Choroid plexus epithelial cell (primary cell): ENCODE measurements at regions not wholly inside any gene's neighbourhood (a gene's known extent, or its start where the extent isn't known, plus 50 kb on each side); places are given as distances from the start of the nearest gene placed in this dataset.

Experiments used
- DNase-seq: peaks from one replicate; pipeline ENCODE4 v3.0.0-alpha.2; 2010; ENCODE audit warnings: low read depth
- H3K4me3 ChIP-seq: 2 replicates; pipeline ENCODE4 v1.5.1; 2011; ENCODE audit warnings: low read depth, mild to moderate bottlenecking, control low read depth, low read length, moderate library complexity
- TF ChIP-seq, protein P1 (sequence below): conservative IDR thresholded peaks from 2 replicates; pipeline ENCODE4 v1.5.1; 2011; ENCODE audit warnings: low read depth, mild to moderate bottlenecking, control low read depth, inconsistent platforms, low read length, moderate library complexity

DNA sequence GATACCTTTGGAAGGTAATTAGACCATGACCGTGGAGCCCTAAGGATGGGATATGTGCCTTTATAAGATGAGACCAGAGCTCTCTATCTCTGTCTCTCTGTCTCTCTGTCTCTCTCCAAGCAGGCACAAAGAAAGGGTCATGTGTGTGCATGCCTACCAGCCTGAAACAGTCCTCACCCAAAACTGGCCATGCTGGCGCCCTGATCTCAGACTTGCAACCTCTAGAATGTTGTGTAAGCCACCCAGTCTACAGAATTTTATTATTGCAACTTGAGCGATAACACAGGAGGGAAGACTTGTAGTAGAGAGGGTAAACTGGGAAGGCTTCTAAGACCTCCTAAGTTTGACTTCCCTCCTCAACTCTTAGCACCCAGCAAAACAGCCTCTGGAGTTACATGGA is 124.1 kb upstream of the SERTAD2 start:
- DNase-seq = no peak
- H3K4me3 ChIP-seq = no peak overlapping the region
- TF ChIP-seq, protein P1, sequence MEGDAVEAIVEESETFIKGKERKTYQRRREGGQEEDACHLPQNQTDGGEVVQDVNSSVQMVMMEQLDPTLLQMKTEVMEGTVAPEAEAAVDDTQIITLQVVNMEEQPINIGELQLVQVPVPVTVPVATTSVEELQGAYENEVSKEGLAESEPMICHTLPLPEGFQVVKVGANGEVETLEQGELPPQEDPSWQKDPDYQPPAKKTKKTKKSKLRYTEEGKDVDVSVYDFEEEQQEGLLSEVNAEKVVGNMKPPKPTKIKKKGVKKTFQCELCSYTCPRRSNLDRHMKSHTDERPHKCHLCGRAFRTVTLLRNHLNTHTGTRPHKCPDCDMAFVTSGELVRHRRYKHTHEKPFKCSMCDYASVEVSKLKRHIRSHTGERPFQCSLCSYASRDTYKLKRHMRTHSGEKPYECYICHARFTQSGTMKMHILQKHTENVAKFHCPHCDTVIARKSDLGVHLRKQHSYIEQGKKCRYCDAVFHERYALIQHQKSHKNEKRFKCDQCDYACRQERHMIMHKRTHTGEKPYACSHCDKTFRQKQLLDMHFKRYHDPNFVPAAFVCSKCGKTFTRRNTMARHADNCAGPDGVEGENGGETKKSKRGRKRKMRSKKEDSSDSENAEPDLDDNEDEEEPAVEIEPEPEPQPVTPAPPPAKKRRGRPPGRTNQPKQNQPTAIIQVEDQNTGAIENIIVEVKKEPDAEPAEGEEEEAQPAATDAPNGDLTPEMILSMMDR = no peak

DNA sequence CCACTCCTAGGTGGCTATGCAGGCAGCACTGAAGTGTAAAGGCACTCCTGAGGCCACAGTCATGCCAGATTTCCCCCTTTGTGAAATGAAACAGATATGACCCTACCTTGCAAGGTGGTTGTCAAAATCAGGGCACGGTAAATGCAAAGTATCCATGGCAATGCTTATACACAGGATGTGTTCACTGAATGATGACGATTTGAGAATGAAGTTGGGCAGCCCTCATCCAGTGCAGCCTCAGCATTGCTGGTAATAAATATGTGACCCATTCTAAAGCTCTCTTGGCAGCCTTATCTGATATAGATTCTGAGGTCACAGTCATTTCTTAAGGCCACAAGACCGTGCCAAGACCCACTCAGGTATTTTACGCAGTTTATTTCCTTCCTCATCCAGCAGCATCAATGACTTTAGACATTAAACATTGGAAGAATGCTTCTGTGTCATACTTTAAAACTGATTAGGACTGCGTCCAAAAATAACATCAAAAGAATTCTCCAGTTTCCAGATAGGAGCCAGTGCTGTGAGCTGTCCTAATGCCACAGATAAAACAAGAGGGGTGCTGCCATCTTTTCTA is 125.5 kb upstream of the SERTAD2 start:
- TF ChIP-seq, protein P1 = no peak
- peak; percentile 75 for DNase-seq
- H3K4me3 ChIP-seq = no peak overlapping the region

DNA sequence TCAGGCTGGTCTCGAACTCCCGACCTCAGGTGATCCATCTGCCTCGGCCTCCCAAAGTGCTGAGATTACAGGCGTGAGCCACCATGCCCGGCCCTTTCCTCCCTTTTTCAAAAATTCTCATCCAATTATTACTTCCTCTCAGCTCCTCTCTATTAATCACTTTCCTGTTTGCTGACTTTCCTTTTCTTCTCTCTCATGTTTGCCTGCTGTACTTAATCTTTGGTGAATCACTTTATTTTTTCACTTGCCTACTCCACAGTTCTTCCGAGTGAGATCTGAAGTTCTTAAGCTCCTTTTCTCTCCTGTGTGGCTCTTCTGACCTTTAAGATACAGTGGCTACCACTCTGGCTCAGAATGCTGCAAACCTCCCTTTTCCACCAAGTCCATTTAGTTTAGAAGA is 126.3 kb upstream of the SERTAD2 start:
- DNase-seq = peak; percentile 15
- H3K4me3 ChIP-seq = no peak overlapping the region
- TF ChIP-seq, protein P1 = no peak

DNA sequence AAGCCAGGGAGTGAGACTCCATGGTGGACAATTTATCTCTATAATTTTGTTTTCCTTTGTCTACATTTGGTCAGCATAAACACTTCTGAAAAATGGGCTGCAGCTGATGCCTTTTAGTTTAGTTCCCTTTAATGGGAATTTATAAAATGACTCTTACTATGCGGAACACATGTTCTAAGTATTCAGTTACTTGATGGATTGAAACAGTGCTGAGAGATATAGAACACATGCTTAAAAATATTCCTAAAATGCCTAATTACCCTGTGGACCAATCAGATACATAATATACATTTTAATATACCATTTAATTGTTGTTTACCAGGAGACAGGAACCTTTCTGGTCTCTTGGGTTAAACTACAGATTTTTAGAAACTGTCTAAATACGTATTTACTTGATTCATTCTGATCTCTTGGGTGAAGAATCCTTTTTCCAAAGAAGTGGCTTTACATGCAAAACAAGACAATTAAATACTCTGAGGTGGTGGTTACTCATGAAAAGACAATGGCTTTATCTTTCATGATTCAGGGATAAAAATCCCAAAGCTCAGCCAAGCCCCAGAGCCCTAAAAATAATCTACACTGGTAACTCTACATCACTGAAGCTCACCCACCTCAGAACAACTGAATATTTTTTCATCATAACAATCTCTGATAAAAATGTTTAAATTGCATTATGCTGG is 128.1 kb upstream of the SERTAD2 start:
- H3K4me3 ChIP-seq = no peak overlapping the region
- TF ChIP-seq, protein P1 = no peak

DNA sequence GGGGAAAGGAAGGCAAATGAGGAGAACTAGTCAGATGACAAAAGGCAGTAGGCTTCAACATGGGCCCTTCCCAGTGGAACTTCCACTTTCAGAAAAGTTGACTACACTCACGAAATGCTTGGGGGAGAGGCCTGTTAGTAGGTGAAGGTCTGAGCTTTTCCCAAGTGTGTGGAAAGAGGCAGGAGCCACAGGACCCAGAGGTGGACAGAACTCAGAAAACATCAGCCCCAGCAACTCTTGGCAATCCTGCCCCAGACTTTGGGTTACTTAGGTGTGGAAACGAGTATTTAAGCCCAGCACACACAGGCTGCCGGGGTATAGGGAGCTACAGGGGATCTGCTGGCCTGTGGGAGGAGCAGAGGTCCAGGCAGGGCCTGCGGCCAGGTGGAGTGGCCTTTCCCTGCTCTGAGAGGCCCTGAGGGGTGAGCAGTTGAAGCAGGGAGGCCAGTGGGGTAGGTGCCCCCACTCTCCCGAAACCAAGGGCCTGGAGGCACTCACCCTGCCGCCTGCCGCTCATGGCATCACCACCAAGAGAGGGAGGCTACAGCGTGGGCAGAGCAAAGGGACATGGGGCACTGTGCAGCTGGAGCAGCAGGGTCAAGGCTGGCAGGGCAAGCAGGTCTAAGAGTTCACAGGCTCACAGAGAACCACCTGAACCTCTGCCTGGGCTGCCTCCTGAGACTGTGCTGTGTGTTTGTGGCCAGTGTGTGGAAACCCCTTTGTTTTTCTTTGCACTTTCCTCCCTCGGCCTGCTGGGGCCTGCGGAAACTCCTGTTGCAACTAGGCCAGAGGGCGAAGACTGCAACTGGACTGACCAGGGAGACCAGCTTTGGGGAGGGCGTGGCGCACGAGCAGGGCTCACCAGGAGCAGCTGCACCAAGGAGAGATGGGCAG is 130.7 kb upstream of the SERTAD2 start:
- TF ChIP-seq, protein P1 = no peak
- H3K4me3 ChIP-seq = no peak overlapping the region
- DNase-seq = peak; percentile 12

More for the DNA sequence above, 128.1 kb upstream of the SERTAD2 start:
- no peak for DNase-seq

DNA sequence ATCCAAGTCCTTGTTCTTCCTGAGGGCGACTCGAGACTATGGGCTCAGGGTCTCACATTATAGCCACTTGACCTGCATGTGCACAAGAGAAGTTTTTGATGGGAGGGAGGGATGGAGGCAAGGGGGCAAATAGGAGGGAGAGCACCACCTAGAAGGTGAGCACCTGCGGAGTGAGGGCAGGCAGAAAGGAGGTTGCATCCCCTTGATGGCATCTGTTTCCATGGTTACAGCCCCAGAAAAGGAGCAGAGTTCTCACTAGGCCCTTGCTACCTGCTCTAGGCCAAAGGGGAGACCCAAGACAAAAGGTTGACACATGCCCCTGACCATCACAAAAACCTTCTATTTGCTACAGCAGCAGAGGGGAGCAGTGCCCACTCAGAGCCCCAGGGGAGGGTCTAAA is 131.5 kb upstream of the SERTAD2 start:
- TF ChIP-seq, protein P1 = no peak
- H3K4me3 ChIP-seq = no peak overlapping the region
- DNase-seq = no peak
